ENCODE measurements at regions not wholly inside any gene's neighbourhood (a gene's known extent, or its start where the extent isn't known, plus 50 kb on each side); places are given as distances from the start of the nearest gene placed in this dataset.
A peak's percentile ranks its signal among the peaks of the same experiment; 100 is the strongest.
"Not testable (repeated sequence)": the region's sequence is repeated elsewhere in the genome, so short reads cannot be mapped to it uniquely, and the experiment has no call there.

DNA sequence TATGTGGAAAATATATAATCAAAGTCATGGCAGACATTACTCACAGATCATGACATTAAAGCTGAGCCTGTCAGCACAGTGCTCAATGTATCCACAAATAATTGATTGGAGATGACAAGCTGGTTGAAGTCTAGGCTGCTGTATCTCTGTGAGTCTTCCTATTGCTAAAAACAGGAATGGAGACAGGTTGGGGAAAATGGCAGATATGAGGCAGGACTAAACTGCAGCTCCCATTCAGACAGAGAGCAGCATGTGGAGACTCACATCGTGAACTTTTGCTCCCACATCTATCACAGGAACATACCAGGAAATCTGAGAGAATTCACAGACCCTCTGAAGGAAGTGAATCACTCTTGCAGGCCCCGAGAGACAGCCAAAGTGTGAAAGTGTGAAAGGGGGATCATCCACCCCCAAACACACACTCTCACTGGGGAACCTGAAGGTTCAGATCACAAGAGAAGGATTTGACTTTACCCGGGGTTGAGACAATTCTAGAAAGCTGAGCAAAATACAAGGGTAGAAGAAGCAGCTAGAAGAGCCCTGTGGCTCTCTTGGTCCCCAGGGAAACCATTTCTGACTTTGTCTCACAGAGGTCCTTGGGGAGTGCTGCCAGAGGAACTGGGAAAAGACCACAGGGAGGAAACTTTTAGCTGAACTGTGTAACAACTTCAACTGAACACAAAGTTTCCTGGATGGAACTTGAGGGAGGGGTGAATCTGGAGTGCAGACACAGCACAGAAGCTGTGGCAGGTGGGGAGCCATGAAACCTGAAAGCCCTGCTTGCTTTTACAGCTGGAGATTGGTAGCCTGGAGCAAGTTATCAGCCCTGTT, 173.4 kb downstream of the S1PR1 start:
- ATAC-seq (no peak), DNase-seq (no peak)
- H3K9me3 ChIP-seq: peaks cover 0 to 9% (median 0%) of the 10 kb centered on the region in 12 donors
- H3K4me3 ChIP-seq: no peak overlapping the region
- 19 to 40% (median 29%) methylated on average over 3 of the region's 3 CpGs for WGBS, 4 donors
- no peaks in the 10 kb centered on the region for H3K4me1 ChIP-seq
- TF ChIP-seq, protein P1, sequence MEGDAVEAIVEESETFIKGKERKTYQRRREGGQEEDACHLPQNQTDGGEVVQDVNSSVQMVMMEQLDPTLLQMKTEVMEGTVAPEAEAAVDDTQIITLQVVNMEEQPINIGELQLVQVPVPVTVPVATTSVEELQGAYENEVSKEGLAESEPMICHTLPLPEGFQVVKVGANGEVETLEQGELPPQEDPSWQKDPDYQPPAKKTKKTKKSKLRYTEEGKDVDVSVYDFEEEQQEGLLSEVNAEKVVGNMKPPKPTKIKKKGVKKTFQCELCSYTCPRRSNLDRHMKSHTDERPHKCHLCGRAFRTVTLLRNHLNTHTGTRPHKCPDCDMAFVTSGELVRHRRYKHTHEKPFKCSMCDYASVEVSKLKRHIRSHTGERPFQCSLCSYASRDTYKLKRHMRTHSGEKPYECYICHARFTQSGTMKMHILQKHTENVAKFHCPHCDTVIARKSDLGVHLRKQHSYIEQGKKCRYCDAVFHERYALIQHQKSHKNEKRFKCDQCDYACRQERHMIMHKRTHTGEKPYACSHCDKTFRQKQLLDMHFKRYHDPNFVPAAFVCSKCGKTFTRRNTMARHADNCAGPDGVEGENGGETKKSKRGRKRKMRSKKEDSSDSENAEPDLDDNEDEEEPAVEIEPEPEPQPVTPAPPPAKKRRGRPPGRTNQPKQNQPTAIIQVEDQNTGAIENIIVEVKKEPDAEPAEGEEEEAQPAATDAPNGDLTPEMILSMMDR (IDR thresholded peaks at IDR 0.05): no peak
- no peak for TF ChIP-seq POLR2A (IDR thresholded peaks at IDR 0.05)
- intact Hi-C loops (cut with DNase I): no loop called here
- H3K27ac ChIP-seq: no peak overlapping the region
- H3K36me3 ChIP-seq: no peaks in the 10 kb centered on the region
- peaks cover 0 to 4% (median 0%) of the 10 kb centered on the region in 9 donors for H3K27me3 ChIP-seq

- 27 to 35% (median 30%) methylated on average over 2 of the region's 2 CpGs for WGBS, 4 donors
- intact Hi-C loops (cut with DNase I): no loop called here
- ATAC-seq (no peak), DNase-seq (no peak)
- Histone ChIP-seq H3K36me3 (no peaks in the 10 kb centered on the region), H3K27ac (no peak overlapping the region), H3K4me3 (no peak overlapping the region), H3K9me3 (peaks cover 0 to 14% (median 4%) of the 10 kb centered on the region in 12 donors), H3K27me3 (no peaks in the 10 kb centered on the region), H3K4me1 (no peaks in the 10 kb centered on the region)
- TF ChIP-seq POLR2A (IDR thresholded peaks at IDR 0.05): no peak
- TF ChIP-seq, protein P1 (IDR thresholded peaks at IDR 0.05): peak in 1 of 12 donors; percentile 3
These were observed 183.6 kb downstream of the S1PR1 start for GRCh38 chr1:101420406-101420805.

DNA sequence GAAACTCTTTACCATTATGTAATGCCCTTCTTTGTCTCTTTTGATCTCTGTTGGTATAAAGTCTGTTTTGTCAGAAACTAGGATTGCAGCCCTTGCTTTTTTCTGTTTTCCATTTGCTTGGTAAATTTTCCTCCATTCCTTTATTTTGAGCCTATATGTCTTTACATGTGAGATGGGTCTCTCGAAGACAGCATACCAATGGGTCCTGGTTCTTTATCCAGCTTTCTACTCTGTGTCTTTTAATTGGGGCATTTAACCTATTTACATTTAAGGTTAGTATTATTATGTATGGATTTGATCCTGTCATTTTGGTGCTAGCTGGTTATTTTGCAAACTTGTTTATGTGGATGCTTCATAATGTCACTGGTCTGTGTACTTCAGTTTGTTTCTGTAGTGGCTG, 191.3 kb downstream of the S1PR1 start:
- 89 to 95% (median 93%) methylated on average over 1 of the region's 1 CpG for WGBS, 4 donors
- ATAC-seq; DNase-seq; H3K27ac ChIP-seq; H3K4me1 ChIP-seq; intact Hi-C loops (cut with DNase I); H3K27me3 ChIP-seq; H3K4me3 ChIP-seq; H3K36me3 ChIP-seq: not testable (repeated sequence)
- peaks cover 0 to 21% (median 6%) of the 10 kb centered on the region in 12 donors for H3K9me3 ChIP-seq

GRCh38 chr1:101428562-101428961, 191.7 kb downstream of the S1PR1 start:
- Histone ChIP-seq H3K36me3 (no peaks in the 10 kb centered on the region), H3K27me3 (peaks cover 0 to 3% (median 0%) of the 10 kb centered on the region in 9 donors), H3K27ac (no peak overlapping the region), H3K4me1 (no peaks in the 10 kb centered on the region), H3K4me3 (no peak overlapping the region), H3K9me3 (peaks cover 0 to 18% (median 5%) of the 10 kb centered on the region in 12 donors)
- intact Hi-C loops (cut with DNase I): no loop called here
- DNase-seq (no peak), ATAC-seq (no peak)
- TF ChIP-seq, protein P1 (IDR thresholded peaks at IDR 0.05): no peak
- no peak for TF ChIP-seq POLR2A (IDR thresholded peaks at IDR 0.05)
- 82 to 91% (median 86%) methylated on average over 1 of the region's 1 CpG for WGBS, 4 donors

All from heart left ventricle (tissue), 16 donors.